Trophoblast cell (in vitro differentiated cells and primary cell): ENCODE measurements at regions not wholly inside any gene's neighbourhood (a gene's known extent, or its start where the extent isn't known, plus 50 kb on each side); places are given as distances from the start of the nearest gene placed in this dataset.

Experiments
- DNase-seq, 2 donors: peaks; one replicate each; pipeline ENCODE4 v3.0.0-alpha.2; 2016
- H2AFZ ChIP-seq: 2 replicates; pipeline ENCODE4 v1.6.1; 2013; ENCODE audit warnings: low read length, moderate library complexity, mild to moderate bottlenecking; ENCODE audit not compliant: insufficient read depth, poor library complexity
- H2AK5ac ChIP-seq: 2 replicates; pipeline ENCODE4 v1.6.1; 2013; ENCODE audit warnings: mild to moderate bottlenecking, low read length
- H2BK120ac ChIP-seq: 2 replicates; pipeline ENCODE4 v1.6.1; 2013; ENCODE audit warnings: low read length, mild to moderate bottlenecking, moderate library complexity; ENCODE audit not compliant: insufficient read depth, poor library complexity
- H2BK12ac ChIP-seq: 2 replicates; pipeline ENCODE4 v1.6.1; 2013; ENCODE audit warnings: mild to moderate bottlenecking, low read length, moderate library complexity
- H2BK5ac ChIP-seq: 2 replicates; pipeline ENCODE4 v1.6.1; 2013; ENCODE audit warnings: low read length, low read depth, moderate library complexity, mild to moderate bottlenecking; ENCODE audit not compliant: poor library complexity
- H3K14ac ChIP-seq: 2 replicates; pipeline ENCODE4 v1.6.1; 2013; ENCODE audit warnings: mild to moderate bottlenecking, low read length
- H3K18ac ChIP-seq: 2 replicates; pipeline ENCODE4 v1.6.1; 2013; ENCODE audit warnings: mild to moderate bottlenecking, low read length
- H3K23ac ChIP-seq: 2 replicates; pipeline ENCODE4 v1.6.1; 2013; ENCODE audit warnings: low read length
- H3K27ac ChIP-seq: 2 replicates; pipeline ENCODE4 v1.5.1; 2013; ENCODE audit warnings: low read depth, mild to moderate bottlenecking, inconsistent platforms, low read length, moderate library complexity
- H3K27me3 ChIP-seq: 2 replicates; pipeline ENCODE4 v1.6.1; 2013; ENCODE audit warnings: inconsistent platforms, mild to moderate bottlenecking, low read length, moderate library complexity; ENCODE audit not compliant: insufficient read depth
- H3K36me3 ChIP-seq, 2 experiments: 1 replicate in 1 of 2; 2 replicates in 1 of 2; pipeline ENCODE4 v1.6.1; 2013; ENCODE audit warnings: low read length in 2 of 2, mild to moderate bottlenecking in 2 of 2, moderate library complexity in 1 of 2; ENCODE audit not compliant: insufficient read depth in 2 of 2, control insufficient read depth in 1 of 2
- H3K4ac ChIP-seq: 2 replicates; pipeline ENCODE4 v1.6.1; 2013; ENCODE audit warnings: low read depth, mild to moderate bottlenecking, low read length, moderate library complexity
- H3K4me1 ChIP-seq, 2 experiments: 1 replicate in 1 of 2; 2 replicates in 1 of 2; pipeline ENCODE4 v1.6.1; 2013; ENCODE audit warnings: low read length in 2 of 2, mild to moderate bottlenecking in 2 of 2, moderate library complexity in 1 of 2; ENCODE audit not compliant: insufficient read depth in 2 of 2, control insufficient read depth in 1 of 2
- H3K4me2 ChIP-seq: 2 replicates; pipeline ENCODE4 v1.6.1; 2013; ENCODE audit warnings: inconsistent platforms, mild to moderate bottlenecking, low read length, moderate library complexity
- H3K4me3 ChIP-seq: 2 replicates; pipeline ENCODE4 v1.5.1; 2013; ENCODE audit warnings: mild to moderate bottlenecking, low read depth, low read length, inconsistent platforms
- H3K79me1 ChIP-seq: one replicate; pipeline ENCODE4 v1.6.1; 2013; ENCODE audit warnings: low read length
- H3K79me2 ChIP-seq: 2 replicates; pipeline ENCODE4 v1.6.1; 2013; ENCODE audit warnings: low read length, mild to moderate bottlenecking; ENCODE audit not compliant: control insufficient read depth, insufficient read depth, poor library complexity
- H3K9ac ChIP-seq: 2 replicates; pipeline ENCODE4 v1.6.1; 2013; ENCODE audit warnings: mild to moderate bottlenecking, low read length
- H3K9me3 ChIP-seq: 2 replicates; pipeline ENCODE4 v1.6.1; 2013; ENCODE audit warnings: low read depth, mild to moderate bottlenecking, control low read depth, inconsistent platforms, low read length; ENCODE audit not compliant: insufficient read depth
- H4K12ac ChIP-seq: 2 replicates; pipeline ENCODE4 v1.6.1; 2013; ENCODE audit warnings: low read depth, mild to moderate bottlenecking, low read length, moderate library complexity
- H4K8ac ChIP-seq: 2 replicates; pipeline ENCODE4 v1.6.1; 2013; ENCODE audit warnings: low read depth, mild to moderate bottlenecking, low read length, moderate library complexity
- H4K91ac ChIP-seq: one replicate; pipeline ENCODE4 v1.6.1; 2013; ENCODE audit warnings: low read depth, mild to moderate bottlenecking, low read length, moderate library complexity
- WGBS: extraction: QIAGEN DNeasy Blood & Tissue Kit; methylation state at CpG from one replicate; pipeline ENCODE4 v1.1.7; 2013; ENCODE audit warnings: missing lambda C conversion rate; ENCODE audit not compliant: insufficient read length, insufficient coverage; ENCODE audit errors: extremely low coverage; 5-methylcytosine and 5-hydroxymethylcytosine counted together

GRCh38 chrX:22325096-22325495, 52.4 kb downstream of the CBLL2 start:
- no peak overlapping the region for H3K4me2 ChIP-seq
- no peaks in the 10 kb centered on the region for H3K27me3 ChIP-seq
- no peaks in the 10 kb centered on the region for H3K79me2 ChIP-seq
- no CpG with 5 or more reads among the region's 2 CpGs for WGBS
- H3K18ac ChIP-seq = no peak overlapping the region
- H2BK120ac ChIP-seq = no peak overlapping the region
- no peak overlapping the region for H4K12ac ChIP-seq
- no peak overlapping the region for H3K9ac ChIP-seq
- H3K23ac ChIP-seq = no peak overlapping the region
- H2AK5ac ChIP-seq = no peak overlapping the region
- no peak overlapping the region for H3K14ac ChIP-seq
- no peak overlapping the region for H3K4ac ChIP-seq
- no peak overlapping the region for H4K91ac ChIP-seq
- H4K8ac ChIP-seq = no peak overlapping the region
- no peaks in the 10 kb centered on the region for H3K36me3 ChIP-seq
- no peaks in the 10 kb centered on the region for H3K9me3 ChIP-seq
- H2AFZ ChIP-seq = no peak overlapping the region
- no peaks in the 10 kb centered on the region for H3K4me1 ChIP-seq
- no peak overlapping the region for H2BK5ac ChIP-seq
- no peaks in the 10 kb centered on the region for H3K79me1 ChIP-seq
- DNase-seq = no peak
- H3K4me3 ChIP-seq = no peak overlapping the region
- H2BK12ac ChIP-seq = no peak overlapping the region
- H3K27ac ChIP-seq = no peak overlapping the region

- H3K4me1 ChIP-seq = no peaks in the 10 kb centered on the region
- no peak for DNase-seq
- no peak overlapping the region for H4K8ac ChIP-seq
- no peak overlapping the region for H3K9ac ChIP-seq
- H3K79me2 ChIP-seq = no peaks in the 10 kb centered on the region
- H3K9me3 ChIP-seq = no peaks in the 10 kb centered on the region
- no peak overlapping the region for H3K4me2 ChIP-seq
- no peak overlapping the region for H3K27ac ChIP-seq
- no peak overlapping the region for H2BK5ac ChIP-seq
- no peak overlapping the region for H3K4ac ChIP-seq
- no CpG with 5 or more reads among the region's 2 CpGs for WGBS
- H2BK120ac ChIP-seq = no peak overlapping the region
- H3K4me3 ChIP-seq = no peak overlapping the region
- no peaks in the 10 kb centered on the region for H3K36me3 ChIP-seq
- no peak overlapping the region for H2BK12ac ChIP-seq
- H4K12ac ChIP-seq = no peak overlapping the region
- no peak overlapping the region for H3K18ac ChIP-seq
- no peak overlapping the region for H2AFZ ChIP-seq
- H3K27me3 ChIP-seq = no peaks in the 10 kb centered on the region
- no peak overlapping the region for H3K14ac ChIP-seq
- no peaks in the 10 kb centered on the region for H3K79me1 ChIP-seq
- no peak overlapping the region for H3K23ac ChIP-seq
- H4K91ac ChIP-seq = no peak overlapping the region
- H2AK5ac ChIP-seq = no peak overlapping the region
Observed at GRCh38 chrX:22329783-22330182, 57.1 kb downstream of the CBLL2 start.

DNA sequence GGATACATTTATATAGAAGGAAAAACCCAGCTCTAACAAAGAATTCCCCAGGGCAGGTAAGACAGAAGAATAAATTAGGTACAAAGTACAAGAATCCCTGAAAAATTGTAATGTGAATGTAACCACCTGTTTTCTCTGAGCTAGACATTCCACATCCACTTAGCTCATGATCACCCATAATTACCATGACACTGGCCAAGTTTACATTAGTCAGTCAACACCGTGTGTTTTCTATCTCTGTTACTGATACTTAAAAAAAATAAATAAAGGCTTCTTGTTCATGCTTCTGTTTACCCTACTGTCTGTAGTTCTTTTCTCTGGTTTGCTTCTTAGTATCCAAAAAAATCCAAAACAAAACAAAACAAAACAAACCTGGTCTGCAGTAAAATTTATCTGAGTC, 66.0 kb downstream of the CBLL2 start:
- Histone ChIP-seq H4K91ac (no peak overlapping the region), H2AFZ (no peak overlapping the region), H3K23ac (no peak overlapping the region), H3K9me3 (no peaks in the 10 kb centered on the region), H3K27ac (no peak overlapping the region), H3K4me2 (no peak overlapping the region), H3K36me3 (no peaks in the 10 kb centered on the region), H3K27me3 (no peaks in the 10 kb centered on the region), H3K4ac (no peak overlapping the region), H3K18ac (no peak overlapping the region), H4K12ac (no peak overlapping the region), H3K79me1 (no peaks in the 10 kb centered on the region), H3K4me1 (no peaks in the 10 kb centered on the region), H2BK12ac (no peak overlapping the region), H4K8ac (no peak overlapping the region), H2BK5ac (no peak overlapping the region), H3K14ac (no peak overlapping the region), H2BK120ac (no peak overlapping the region), H2AK5ac (no peak overlapping the region), H3K4me3 (no peak overlapping the region), H3K79me2 (no peaks in the 10 kb centered on the region), H3K9ac (no peak overlapping the region)
- DNase-seq = peak in 1 of 2 donors; percentile 39
- WGBS = no CpG with 5 or more reads among the region's 1 CpG

DNA sequence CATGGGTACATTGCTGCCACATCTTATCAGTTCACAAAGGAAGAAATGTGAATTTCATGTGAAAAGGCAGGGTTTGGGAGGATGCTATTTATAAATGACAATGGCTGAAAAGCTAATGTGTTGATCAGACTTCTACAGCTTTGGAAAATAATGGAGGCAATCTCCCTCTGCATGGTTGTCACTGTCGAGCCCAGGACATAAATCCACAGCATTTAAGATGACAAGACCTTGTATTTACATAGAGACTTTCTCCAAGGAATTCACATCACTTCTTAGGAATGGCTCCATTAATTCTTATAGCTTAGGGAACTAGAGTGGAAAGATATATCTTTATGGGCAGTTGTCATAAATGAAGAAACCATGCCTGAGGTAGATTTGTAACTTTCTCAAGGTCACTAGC, 66.7 kb downstream of the CBLL2 start:
- no peak overlapping the region for H3K27ac ChIP-seq
- H3K79me1 ChIP-seq = no peaks in the 10 kb centered on the region
- H2BK5ac ChIP-seq = no peak overlapping the region
- no peaks in the 10 kb centered on the region for H3K4me1 ChIP-seq
- H2AFZ ChIP-seq = no peak overlapping the region
- no peaks in the 10 kb centered on the region for H3K27me3 ChIP-seq
- H3K4me2 ChIP-seq = no peak overlapping the region
- H3K36me3 ChIP-seq = no peaks in the 10 kb centered on the region
- no peak overlapping the region for H3K14ac ChIP-seq
- H3K4ac ChIP-seq = no peak overlapping the region
- no peak overlapping the region for H3K9ac ChIP-seq
- H2BK12ac ChIP-seq = no peak overlapping the region
- no peak overlapping the region for H4K91ac ChIP-seq
- no peak overlapping the region for H4K8ac ChIP-seq
- H2AK5ac ChIP-seq = no peak overlapping the region
- no peak overlapping the region for H4K12ac ChIP-seq
- WGBS = no CpG with 5 or more reads among the region's 1 CpG
- no peak overlapping the region for H2BK120ac ChIP-seq
- H3K79me2 ChIP-seq = no peaks in the 10 kb centered on the region
- no peak overlapping the region for H3K23ac ChIP-seq
- no peak overlapping the region for H3K4me3 ChIP-seq
- no peak for DNase-seq
- H3K18ac ChIP-seq = no peak overlapping the region
- H3K9me3 ChIP-seq = no peaks in the 10 kb centered on the region
